H54 (cell line): ENCODE measurements at regions not wholly inside any gene's neighbourhood (a gene's known extent, or its start where the extent isn't known, plus 50 kb on each side); places are given as distances from the start of the nearest gene placed in this dataset.

Experiments used
- DNase-seq: peaks from one replicate; pipeline ENCODE4 v3.0.0; 2011; ENCODE audit warnings: low spot score, mixed read lengths; ENCODE audit not compliant: insufficient read length
- FAIRE-seq: peaks from 3 replicates; lab custom pipeline; 2011; peaks lifted over from hg19 to GRCh38; lab: Jason Lieb, UNC
- POLR2A ChIP-seq: IDR thresholded peaks from 2 replicates; pipeline ENCODE4 v1.6.1; 2011; ENCODE audit warnings: low read depth, mild to moderate bottlenecking, low read length

GRCh38 chr3:177469216-177469615, 271.9 kb upstream of the TBL1XR1 start:
- FAIRE-seq: no peak
- no peak for TF ChIP-seq POLR2A
- no peak for DNase-seq

DNA sequence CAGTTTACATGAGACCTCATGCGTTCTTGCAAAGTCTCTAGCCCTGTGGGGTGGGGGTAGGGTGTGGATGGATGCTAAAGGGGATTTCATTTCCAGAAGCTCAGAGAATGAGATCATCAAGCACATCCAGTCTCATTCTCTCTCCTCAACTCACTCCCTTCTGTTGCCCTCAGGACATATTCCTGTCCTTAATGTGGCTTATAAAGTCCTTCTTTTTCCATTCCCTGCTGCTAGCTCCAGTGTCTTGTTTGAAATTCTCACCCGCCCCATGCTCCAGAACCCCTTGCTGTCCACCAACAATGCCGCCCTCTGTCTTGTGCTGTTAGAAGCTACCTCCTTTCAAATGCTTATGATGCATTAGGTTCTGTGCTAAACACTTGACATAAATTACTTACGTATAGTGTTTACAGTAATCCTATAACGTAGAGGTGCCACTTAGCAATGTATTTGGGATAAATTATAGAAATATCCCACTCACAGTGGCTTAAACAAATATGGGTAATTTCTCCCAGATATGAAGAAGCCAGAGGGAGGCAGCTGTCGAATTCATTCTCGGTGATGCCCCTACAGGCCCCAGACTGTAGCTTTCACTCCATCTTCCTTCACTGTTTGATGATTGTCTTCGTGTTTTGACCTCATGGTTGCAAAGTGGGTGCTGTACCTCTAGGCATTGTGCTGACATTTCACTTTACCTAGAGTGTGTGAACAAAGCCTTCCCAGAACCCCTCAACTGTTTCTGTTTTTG, 273.1 kb upstream of the TBL1XR1 start:
- no peak for TF ChIP-seq POLR2A
- DNase-seq: no peak
- FAIRE-seq: no peak

- TF ChIP-seq POLR2A: no peak
- FAIRE-seq (no peak), DNase-seq (no peak)
Observed at GRCh38 chr3:177471733-177472480, 274.6 kb upstream of the TBL1XR1 start.

DNA sequence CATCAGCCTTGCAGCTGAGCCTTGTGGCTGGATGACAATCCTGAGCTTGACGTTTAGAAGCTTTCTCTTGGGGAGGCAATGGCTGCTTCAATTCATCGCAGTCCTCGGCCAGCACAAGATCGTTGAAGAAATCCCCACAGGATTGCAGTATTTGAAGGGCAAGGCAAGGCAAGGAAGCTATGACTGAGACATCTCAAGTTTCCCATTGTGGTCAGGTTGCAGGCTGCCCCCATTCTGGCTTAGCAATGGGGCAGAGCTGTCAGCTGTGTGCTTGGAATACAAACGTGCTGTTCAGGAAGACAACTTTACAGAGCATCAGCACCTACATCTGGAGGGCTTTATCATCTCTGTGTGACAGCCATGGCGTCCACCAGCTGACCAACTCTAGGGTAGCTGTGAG, 275.9 kb upstream of the TBL1XR1 start:
- no peak for TF ChIP-seq POLR2A
- no peak for FAIRE-seq
- no peak for DNase-seq

- no peak for FAIRE-seq
- DNase-seq: no peak
- no peak for TF ChIP-seq POLR2A
Observed at GRCh38 chr3:177473903-177474302, 276.6 kb upstream of the TBL1XR1 start.

DNA sequence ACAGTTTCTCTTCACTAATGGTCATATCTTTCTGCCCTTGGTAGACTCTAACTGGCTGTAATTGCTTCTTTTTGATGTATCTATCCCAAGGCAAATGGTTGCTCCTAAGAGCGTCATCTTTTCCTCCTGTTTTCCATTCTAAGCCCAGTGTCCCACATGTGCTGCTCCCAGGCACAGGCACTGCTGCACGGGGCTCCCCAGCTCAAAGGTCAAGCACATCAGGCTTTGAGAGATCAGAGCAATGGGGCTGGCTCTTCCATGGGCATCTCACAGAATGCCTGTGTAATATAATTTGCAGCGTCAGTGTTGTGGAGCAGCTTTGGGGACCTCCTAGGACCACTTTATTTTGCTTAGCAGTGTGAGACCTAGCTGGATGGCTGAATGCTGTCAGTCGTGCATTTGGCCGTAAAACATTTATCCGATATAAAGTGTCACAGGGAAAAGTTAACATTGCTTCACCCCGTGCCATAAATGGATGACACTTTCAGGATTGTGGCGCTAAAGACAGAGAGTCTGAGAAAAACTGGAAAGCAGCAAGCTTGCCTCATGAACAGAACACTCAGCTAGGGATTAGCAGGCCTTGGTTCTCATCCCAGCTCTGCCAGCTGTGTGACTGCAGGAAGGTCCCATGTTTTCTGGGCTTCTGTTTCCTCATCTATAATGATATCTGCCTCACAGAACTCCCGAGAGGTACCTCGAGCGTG, 277.5 kb upstream of the TBL1XR1 start:
- DNase-seq: no peak
- no peak for TF ChIP-seq POLR2A
- no peak for FAIRE-seq

DNA sequence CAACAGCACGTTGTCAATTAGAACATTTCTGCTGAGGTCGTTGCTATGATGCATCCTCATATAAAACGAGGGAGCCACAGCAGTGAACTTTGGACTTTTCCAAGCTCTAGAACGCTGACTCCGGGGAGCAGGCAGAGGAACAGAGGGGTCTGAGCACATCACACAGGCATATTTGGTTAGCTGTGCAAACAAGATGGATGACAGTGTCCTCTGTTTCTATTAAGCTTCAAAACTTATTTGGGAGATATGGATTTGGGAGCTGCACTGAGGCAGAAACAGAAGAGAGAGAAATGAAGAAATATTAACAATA, 278.0 kb upstream of the TBL1XR1 start:
- TF ChIP-seq POLR2A: no peak
- DNase-seq (no peak), FAIRE-seq (no peak)

- FAIRE-seq (no peak), DNase-seq (no peak)
- no peak for TF ChIP-seq POLR2A
Observed at GRCh38 chr3:177476495-177476894, 279.2 kb upstream of the TBL1XR1 start.

- no peak for FAIRE-seq
- no peak for TF ChIP-seq POLR2A
- DNase-seq: no peak
Observed at GRCh38 chr3:177476921-177477435, 279.7 kb upstream of the TBL1XR1 start.

GRCh38 chr3:177478170-177478867, 281.0 kb upstream of the TBL1XR1 start:
- TF ChIP-seq POLR2A: no peak
- DNase-seq: peak; percentile 30

DNA sequence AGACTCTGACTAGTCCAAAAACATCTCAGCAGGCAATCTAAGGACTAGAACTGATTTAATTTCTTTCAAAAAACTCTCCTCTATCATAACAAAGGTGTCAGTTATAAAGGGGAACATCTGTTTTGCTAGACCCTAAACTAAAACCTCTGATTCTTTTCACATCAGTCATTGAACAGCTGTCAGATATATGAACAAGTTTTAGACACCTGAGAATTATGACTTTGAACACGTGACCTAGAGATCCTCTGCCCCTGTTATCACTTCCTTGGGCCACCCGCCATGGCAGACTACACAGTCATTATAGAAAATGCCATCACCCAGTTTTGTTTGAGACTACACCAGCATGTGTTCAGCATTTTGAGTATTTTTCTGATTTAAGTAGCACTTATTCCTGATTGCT, 282.3 kb upstream of the TBL1XR1 start:
- FAIRE-seq: no peak

More at GRCh38 chr3:177478170-177478867, 281.0 kb upstream of the TBL1XR1 start:
- FAIRE-seq: peak; percentile 97

GRCh38 chr3:177481329-177481728, 284.0 kb upstream of the TBL1XR1 start:
- FAIRE-seq (no peak), DNase-seq (no peak)
- TF ChIP-seq POLR2A: no peak

More for the DNA sequence above, 282.3 kb upstream of the TBL1XR1 start:
- no peak for DNase-seq
- no peak for TF ChIP-seq POLR2A

GRCh38 chr3:177482048-177482691, 284.9 kb upstream of the TBL1XR1 start:
- no peak for FAIRE-seq
- DNase-seq: no peak
- TF ChIP-seq POLR2A: no peak
